Heart left ventricle (tissue), 13 donors: ENCODE measurements at regions not wholly inside any gene's neighbourhood (a gene's known extent, or its start where the extent isn't known, plus 50 kb on each side); places are given as distances from the start of the nearest gene placed in this dataset.

ENCODE experiments used
- CTCF ChIP-seq, 12 donors: fragments of 200-600 bp; sonication (generic) in 4 of 12; IDR thresholded peaks; one replicate each; pipeline versions ENCODE4 v1.5.0 to v1.8.0; 2018 to 2022; ENCODE audit warnings: antibody characterized with exemption in 12 of 12, mild to moderate bottlenecking in 5 of 12
- POLR2A ChIP-seq, 2 donors: fragments of 450-650 bp; IDR thresholded peaks; one replicate each; pipeline ENCODE4 v1.6.1; 2017; ENCODE audit warnings: antibody characterized with exemption in 2 of 2, mild to moderate bottlenecking in 2 of 2, moderate library complexity in 2 of 2
- donor health status: ischemic (EF 13 %, LVEDD 7.1; RV severe dilation, severe dysfunction).
- donor health status: DM: no; HTN: yes; CAD: no.
- donor health status: DM: no; HTN: no; CAD: no.
- donor health status: ischemic (EF 25% LVEDD 6.9; RV normal size, moderate dysfunction).
- donor health status: ischemic (EF 25% LVEDD 5.7; RV mildly dilated, moderate dysfunction).
- donor health status: ischemic (EF 35%, LVEDD 5.7; RV mildly dilated, moderate dysfunction).
- donor health status: nonischemic (EF 11% LVEDD 7.7; RV severe dilation, severe dysfunction).
- donor health status: DM: yes; HTN: yes; CAD: no.
- donor health status: PGD.
- donor health status: ischemic (EF 29% LVEDD 5.4; RV normal size, mild dysfunction).
- donor health status: nonischemic (EF 23%, LVEDD 6.1; RV moderate dilation, normal function).

- no peak for TF ChIP-seq CTCF (IDR thresholded peaks at IDR 0.05)
- no peak for TF ChIP-seq POLR2A (IDR thresholded peaks at IDR 0.05)
Observed at GRCh38 chr4:94135701-94136100, 72.0 kb upstream of the SMARCAD1 start.
